Spleen (tissue), 11 donors: ENCODE measurements at regions not wholly inside any gene's neighbourhood (a gene's known extent, or its start where the extent isn't known, plus 50 kb on each side); places are given as distances from the start of the nearest gene placed in this dataset.
A peak's percentile ranks its signal among the peaks of the same experiment; 100 is the strongest.

ENCODE experiments used
- DNase-seq: peaks from one replicate; pipeline ENCODE4 v3.0.0-alpha.2; 2020
- H3K27ac ChIP-seq, 8 donors: fragments of 200-600 bp; sonication (generic) in 7 of 8; 1 replicate in 4 of 8; 2 replicates in 4 of 8; pipeline versions ENCODE4 v1.5.0 to v1.8.0; 2016 to 2021; ENCODE audit warnings: inconsistent platforms in 4 of 8, mild to moderate bottlenecking in 4 of 8, moderate library complexity in 1 of 8
- H3K27me3 ChIP-seq, 7 donors: fragments of 200-600 bp; sonication (generic) in 6 of 7; replicated peaks in 1 of 7; 1 replicate in 4 of 7; 2 replicates in 3 of 7; pipeline versions ENCODE4 v1.5.0 to v1.8.0; 2016 to 2021; ENCODE audit warnings: inconsistent platforms in 3 of 7, mild to moderate bottlenecking in 1 of 7
- H3K36me3 ChIP-seq, 6 donors: fragments of 200-600 bp; sonication (generic) in 5 of 6; 1 replicate in 4 of 6; 2 replicates in 2 of 6; pipeline versions ENCODE4 v1.5.0 to v1.8.0; 2016 to 2021; ENCODE audit warnings: inconsistent platforms in 2 of 6
- H3K4me1 ChIP-seq, 6 donors: fragments of 200-600 bp; sonication (generic) in 5 of 6; 1 replicate in 3 of 6; 2 replicates in 3 of 6; pipeline versions ENCODE4 v1.5.0 to v1.8.0; 2016 to 2021; ENCODE audit warnings: inconsistent platforms in 3 of 6
- H3K4me3 ChIP-seq, 8 donors: fragments of 200-600 bp; sonication (generic) in 7 of 8; 1 replicate in 4 of 8; 2 replicates in 4 of 8; pipeline versions ENCODE4 v1.5.0 to v1.8.0; 2016 to 2021; ENCODE audit warnings: inconsistent platforms in 4 of 8, mild to moderate bottlenecking in 4 of 8, moderate library complexity in 2 of 8
- H3K9me3 ChIP-seq, 8 donors: fragments of 200-600 bp; sonication (generic) in 7 of 8; 1 replicate in 4 of 8; 2 replicates in 4 of 8; pipeline versions ENCODE4 v1.5.0 to v1.8.0; 2016 to 2021; ENCODE audit warnings: inconsistent platforms in 4 of 8
- CTCF ChIP-seq, 11 experiments: fragments of 200-600 bp in 7 of 11; fragments of 450-650 bp in 4 of 11; sonication (generic) in 4 of 11; IDR thresholded peaks in 8 of 11; conservative IDR thresholded peaks in 3 of 11; 1 replicate in 7 of 11; 2 replicates in 4 of 11; pipeline versions ENCODE4 v1.4.0 to v1.8.0; 2016 to 2021; ENCODE audit warnings: antibody characterized with exemption in 11 of 11, inconsistent platforms in 4 of 11, mild to moderate bottlenecking in 1 of 11
- POLR2A ChIP-seq, 3 donors: fragments of 450-650 bp; IDR thresholded peaks; one replicate each; pipeline ENCODE4 v1.5.1; 2017; ENCODE audit warnings: antibody characterized with exemption in 3 of 3, mild to moderate bottlenecking in 1 of 3
- POLR2AphosphoS5 ChIP-seq, 3 donors: sonication (generic); formaldehyde crosslinking; IDR thresholded peaks; one replicate each; pipeline ENCODE4 v1.5.1; 2017; ENCODE audit warnings: antibody characterized with exemption in 3 of 3
- WGBS, 5 donors: extraction: QIAGEN DNeasy Blood & Tissue Kit in 3 of 5; methylation state at CpG; one replicate each; pipeline versions ENCODE4 v1.1.5 to v1.1.7; 2013 to 2018; 5-methylcytosine and 5-hydroxymethylcytosine counted together
- intact Hi-C: fragments of 100-400 bp; cut with DNase I; formaldehyde crosslinking; loops from one replicate; pipeline ENCODE4 v1.15.0; 2023; ENCODE audit warnings: low total_unique reads
- donor health status: healthy with polysubstance abuse.
- donor health status: DM: no; HTN: no; CAD: no; lungs with moderate emphysema.
- donor health status: DM: no; HTN: no; CAD: no.
- donor health status: Bipolar disorder and iron deficiency.
- donor health status: healthy.
- donor health status: DM: no; HTN: no; CAD: no.
- donor health status: DM: yes; HTN: yes; CAD: no.

DNA sequence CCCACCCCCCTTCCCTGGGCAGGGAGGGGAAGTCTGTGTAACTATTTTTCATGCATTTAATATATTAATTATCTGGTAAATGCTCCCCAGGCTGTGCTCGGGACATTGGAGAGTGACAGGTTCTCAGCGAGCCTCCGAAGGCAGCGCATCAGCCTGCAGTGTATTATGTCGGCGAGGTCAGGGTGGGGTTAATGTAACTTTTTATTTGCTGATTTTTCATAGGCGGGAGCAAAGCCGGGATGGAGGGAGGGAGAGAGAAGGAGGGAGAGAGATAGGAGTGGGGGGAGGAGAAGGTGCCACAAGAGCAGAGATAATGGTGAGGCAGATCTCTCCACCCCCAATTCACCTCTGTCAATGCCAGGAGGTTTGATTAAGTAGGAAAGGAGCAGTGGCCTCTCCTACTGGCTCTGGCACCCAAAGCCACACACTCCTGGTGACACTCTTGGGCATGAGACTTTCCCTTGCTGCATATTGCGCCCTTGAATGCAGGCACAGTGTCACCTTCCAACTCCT lies 104.0 kb downstream of the MRM1 start:
- intact Hi-C loops, result no loop called here

GRCh38 chr17:36705874-36706731 lies 104.7 kb downstream of the MRM1 start:
- H3K27me3 ChIP-seq, result peaks cover 0 to 43% (median 13%) of the 10 kb centered on the region in 7 donors
- H3K36me3 ChIP-seq, result no peaks in the 10 kb centered on the region
- H3K4me1 ChIP-seq, result peaks cover 0 to 7% (median 2%) of the 10 kb centered on the region in 6 donors
- H3K4me3 ChIP-seq, result no peak overlapping the region
- intact Hi-C loops, result no loop called here
- TF ChIP-seq CTCF (IDR thresholded peaks at IDR 0.05 in 8 of 11, conservative IDR thresholded peaks at IDR 0.05 in 3 of 11) (peak in 10 of 11 experiments; percentile 15 to 77 (median 54)), POLR2AphosphoS5 (IDR thresholded peaks at IDR 0.05) (no peak), POLR2A (IDR thresholded peaks at IDR 0.05) (no peak)
- no peaks in the 10 kb centered on the region for H3K9me3 ChIP-seq
- H3K27ac ChIP-seq, result no peak overlapping the region
- WGBS, 5 donors, result 54 to 61% (median 57%) methylated on average over 15 of the region's 15 CpGs
- DNase-seq, result peak; percentile 80

More for the DNA sequence above, 104.0 kb downstream of the MRM1 start:
- no peak overlapping the region for H3K27ac ChIP-seq
- peaks cover 0 to 50% (median 13%) of the 10 kb centered on the region in 7 donors for H3K27me3 ChIP-seq
- no peak for DNase-seq
- H3K9me3 ChIP-seq, result no peaks in the 10 kb centered on the region
- peaks cover 0 to 7% (median 2%) of the 10 kb centered on the region in 6 donors for H3K4me1 ChIP-seq
- H3K4me3 ChIP-seq, result no peak overlapping the region
- H3K36me3 ChIP-seq, result no peaks in the 10 kb centered on the region
- TF ChIP-seq CTCF (IDR thresholded peaks at IDR 0.05 in 8 of 11, conservative IDR thresholded peaks at IDR 0.05 in 3 of 11) (no peak), POLR2AphosphoS5 (IDR thresholded peaks at IDR 0.05) (no peak), POLR2A (IDR thresholded peaks at IDR 0.05) (no peak)
- 69 to 86% (median 78%) methylated on average over 9 of the region's 9 CpGs for WGBS, 5 donors

GRCh38 chr17:36707904-36708303 lies 106.5 kb downstream of the MRM1 start:
- 91 to 96% (median 94%) methylated on average over 3 of the region's 3 CpGs for WGBS, 5 donors
- Histone ChIP-seq H3K36me3 (no peaks in the 10 kb centered on the region), H3K4me3 (no peak overlapping the region), H3K27me3 (peaks cover 0 to 35% (median 13%) of the 10 kb centered on the region in 7 donors), H3K4me1 (peaks cover 0 to 7% (median 2%) of the 10 kb centered on the region in 6 donors), H3K9me3 (no peaks in the 10 kb centered on the region), H3K27ac (no peak overlapping the region)
- TF ChIP-seq POLR2A (IDR thresholded peaks at IDR 0.05), result no peak
- TF ChIP-seq POLR2AphosphoS5 (IDR thresholded peaks at IDR 0.05), result no peak
- no peak for TF ChIP-seq CTCF (IDR thresholded peaks at IDR 0.05 in 8 of 11, conservative IDR thresholded peaks at IDR 0.05 in 3 of 11)
- intact Hi-C loops, result no loop called here
- no peak for DNase-seq

DNA sequence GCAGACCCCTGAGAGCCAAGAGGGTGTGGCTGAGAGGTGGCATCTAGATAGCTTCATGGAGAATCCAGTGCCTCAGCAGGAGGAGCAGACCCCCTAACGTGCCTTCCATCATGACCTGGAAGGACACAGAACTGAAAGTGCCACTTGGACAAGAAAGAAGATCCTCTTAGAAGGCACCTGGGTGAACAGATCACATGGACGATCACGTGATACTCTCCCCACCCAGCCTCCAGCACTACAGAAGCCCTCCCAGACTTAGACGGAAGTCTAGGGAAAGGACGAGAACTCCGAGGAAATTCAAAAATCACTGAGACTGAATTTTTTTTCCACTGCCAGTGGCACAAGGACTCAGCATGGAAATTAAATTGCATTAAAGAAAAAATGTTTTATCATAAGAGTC lies 113.4 kb downstream of the MRM1 start:
- H3K9me3 ChIP-seq, result no peaks in the 10 kb centered on the region
- H3K36me3 ChIP-seq, result no peaks in the 10 kb centered on the region
- no peak for DNase-seq
- H3K4me3 ChIP-seq, result no peak overlapping the region
- TF ChIP-seq CTCF (IDR thresholded peaks at IDR 0.05 in 8 of 11, conservative IDR thresholded peaks at IDR 0.05 in 3 of 11), result no peak
- TF ChIP-seq POLR2AphosphoS5 (IDR thresholded peaks at IDR 0.05), result no peak
- no peak for TF ChIP-seq POLR2A (IDR thresholded peaks at IDR 0.05)
- no peaks in the 10 kb centered on the region for H3K4me1 ChIP-seq
- peaks cover 0 to 30% (median 0%) of the 10 kb centered on the region in 7 donors for H3K27me3 ChIP-seq
- H3K27ac ChIP-seq, result no peak overlapping the region
- intact Hi-C loops, result no loop called here
- 82 to 94% (median 90%) methylated on average over 6 of the region's 6 CpGs for WGBS, 5 donors
